ENCODE measurements at regions not wholly inside any gene's neighbourhood (a gene's known extent, or its start where the extent isn't known, plus 50 kb on each side); places are given as distances from the start of the nearest gene placed in this dataset.

DNA sequence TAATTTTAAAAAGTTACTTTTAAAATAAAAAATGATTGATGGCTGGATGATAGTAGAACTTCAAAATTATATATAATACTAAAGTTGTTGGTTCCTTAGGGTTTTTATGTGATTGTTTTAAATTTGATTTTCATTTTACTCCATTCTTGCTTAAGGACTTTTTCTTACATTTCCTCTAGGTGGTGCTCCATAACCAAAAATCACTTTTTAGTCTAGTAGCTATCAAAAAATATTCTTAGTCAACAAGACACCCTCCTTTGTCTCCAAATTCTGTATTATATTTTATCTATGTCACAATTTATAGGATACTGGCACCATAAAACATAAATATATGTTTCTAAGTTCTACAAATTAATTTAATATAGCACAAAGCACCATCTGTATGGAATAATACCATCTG is 67.2 kb upstream of the BRWD3 start:
- CTCF ChIA-PET, result interaction anchor here (0.8 to 1.5 kb wide), 5 partner anchors 243 to 1800 kb away, joined by 3 to 12 read pairs (median 4); no protein-coding TSS in a partner anchor

More for the DNA sequence above, 67.2 kb upstream of the BRWD3 start:
- TF ChIP-seq, protein P1, sequence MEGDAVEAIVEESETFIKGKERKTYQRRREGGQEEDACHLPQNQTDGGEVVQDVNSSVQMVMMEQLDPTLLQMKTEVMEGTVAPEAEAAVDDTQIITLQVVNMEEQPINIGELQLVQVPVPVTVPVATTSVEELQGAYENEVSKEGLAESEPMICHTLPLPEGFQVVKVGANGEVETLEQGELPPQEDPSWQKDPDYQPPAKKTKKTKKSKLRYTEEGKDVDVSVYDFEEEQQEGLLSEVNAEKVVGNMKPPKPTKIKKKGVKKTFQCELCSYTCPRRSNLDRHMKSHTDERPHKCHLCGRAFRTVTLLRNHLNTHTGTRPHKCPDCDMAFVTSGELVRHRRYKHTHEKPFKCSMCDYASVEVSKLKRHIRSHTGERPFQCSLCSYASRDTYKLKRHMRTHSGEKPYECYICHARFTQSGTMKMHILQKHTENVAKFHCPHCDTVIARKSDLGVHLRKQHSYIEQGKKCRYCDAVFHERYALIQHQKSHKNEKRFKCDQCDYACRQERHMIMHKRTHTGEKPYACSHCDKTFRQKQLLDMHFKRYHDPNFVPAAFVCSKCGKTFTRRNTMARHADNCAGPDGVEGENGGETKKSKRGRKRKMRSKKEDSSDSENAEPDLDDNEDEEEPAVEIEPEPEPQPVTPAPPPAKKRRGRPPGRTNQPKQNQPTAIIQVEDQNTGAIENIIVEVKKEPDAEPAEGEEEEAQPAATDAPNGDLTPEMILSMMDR (IDR thresholded peaks at IDR 0.05 in 2 of 3, conservative IDR thresholded peaks at IDR 0.05 in 1 of 3; ENCODE audit: borderline replicate concordance in 1 of 3, insufficient read depth in 1 of 3, low read depth in 2 of 3, low read length in 2 of 3), result peak; percentile 17 to 40 (median 25); a peak in 3 of 6 replicates
- TF ChIP-seq SRF (IDR thresholded peaks at IDR 0.05; ENCODE audit: low read depth) (no peak), RAD21 (IDR thresholded peaks at IDR 0.05; ENCODE audit: low read depth) (peak; percentile 47)
- Histone ChIP-seq H3K9ac (ENCODE audit: low read length) (no peak overlapping the region), H3K9me2 (ENCODE audit: insufficient read depth) (no peaks in the 10 kb centered on the region), H4K20me1 (ENCODE audit: insufficient read depth) (no peaks in the 10 kb centered on the region; the same call in 1 of the 2 replicates), H3K36me3 (ENCODE audit: control insufficient read depth in 1 of 2, insufficient read depth in 2 of 2, low read length in 2 of 2) (no peaks in the 10 kb centered on the region), H3K27ac (ENCODE audit: low read depth, low read length) (no peak overlapping the region), H3K27me3 (ENCODE audit: insufficient read depth, low read length) (no peaks in the 10 kb centered on the region), H3K4me1 (ENCODE audit: control insufficient read depth in 1 of 2, insufficient read depth in 2 of 2, low read length in 2 of 2) (no peaks in the 10 kb centered on the region), H3K79me2 (ENCODE audit: insufficient read depth, low read length) (no peaks in the 10 kb centered on the region), H3K4me3 (replicated peaks in 1 of 2; ENCODE audit: low read depth in 1 of 2, low read length in 2 of 2) (no peak overlapping the region), H3K9me3 (ENCODE audit: control insufficient read depth in 1 of 2, insufficient read depth in 1 of 2, low read depth in 1 of 2, low read length in 2 of 2) (no peaks in the 10 kb centered on the region), H2AFZ (ENCODE audit: low read depth, low read length, poor library complexity, severe bottlenecking) (no peak overlapping the region), H3K4me2 (ENCODE audit: low read length) (no peak overlapping the region)
- DNase-seq (ENCODE audit: low read depth, low spot score), result peak; percentile 13
- intact Hi-C loops (cut with micrococcal nuclease), result loop anchor here (5.0 to 10.0 kb wide), 3 partner anchors 248 to 500 kb away; no protein-coding TSS in a partner anchor
- no TSS peak for BruUV-seq (replicated peaks)
- ATAC-seq, result no peak
- ChIA-PET RAD21 (ENCODE audit: low non-redundant PET in 1 of 2, low total read pairs in 2 of 2, uncharacterized antibody in 2 of 2, unreplicated experiment in 2 of 2) (interaction anchor here in 1 of 2 experiments (1.3 kb wide), 1 partner anchor 245 kb away, joined by 4 read pairs; no protein-coding TSS in a partner anchor), POLR2A (no interaction called here)

Data from HCT116 (cell line).